ENCODE measurements at regions not wholly inside any gene's neighbourhood (a gene's known extent, or its start where the extent isn't known, plus 50 kb on each side); places are given as distances from the start of the nearest gene placed in this dataset.

DNA sequence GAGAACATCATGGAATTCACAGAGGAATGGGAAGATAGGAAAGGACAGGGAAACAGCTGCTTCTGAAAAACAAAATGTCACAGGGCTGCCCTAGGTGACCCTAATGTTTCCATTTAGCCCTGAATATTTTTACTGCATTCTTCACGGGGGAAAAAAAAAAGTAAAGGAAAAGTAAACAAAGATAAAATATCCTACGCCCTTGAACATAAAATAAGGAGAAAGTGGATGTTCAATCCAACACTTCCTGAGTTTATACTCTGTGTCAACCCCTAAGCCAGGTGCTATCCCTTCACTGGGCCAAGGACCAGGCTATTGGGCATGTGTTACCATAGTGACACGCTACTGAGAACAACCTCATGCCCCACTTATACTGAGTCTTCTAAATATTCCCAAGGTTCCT lies 84.7 kb downstream of the FAM76B start:
- Histone ChIP-seq H3K4me3 (no peak overlapping the region), H3K9ac (ENCODE audit: low read depth in 2 of 2, low read length in 2 of 2) (no peak overlapping the region), H3K27ac (no peak overlapping the region), H3K9me3 (no peaks in the 10 kb centered on the region), H3K36me3 (no peaks in the 10 kb centered on the region), H3K4me1 (no peaks in the 10 kb centered on the region), H3K27me3 (no peaks in the 10 kb centered on the region)
- TF ChIP-seq, protein P1, sequence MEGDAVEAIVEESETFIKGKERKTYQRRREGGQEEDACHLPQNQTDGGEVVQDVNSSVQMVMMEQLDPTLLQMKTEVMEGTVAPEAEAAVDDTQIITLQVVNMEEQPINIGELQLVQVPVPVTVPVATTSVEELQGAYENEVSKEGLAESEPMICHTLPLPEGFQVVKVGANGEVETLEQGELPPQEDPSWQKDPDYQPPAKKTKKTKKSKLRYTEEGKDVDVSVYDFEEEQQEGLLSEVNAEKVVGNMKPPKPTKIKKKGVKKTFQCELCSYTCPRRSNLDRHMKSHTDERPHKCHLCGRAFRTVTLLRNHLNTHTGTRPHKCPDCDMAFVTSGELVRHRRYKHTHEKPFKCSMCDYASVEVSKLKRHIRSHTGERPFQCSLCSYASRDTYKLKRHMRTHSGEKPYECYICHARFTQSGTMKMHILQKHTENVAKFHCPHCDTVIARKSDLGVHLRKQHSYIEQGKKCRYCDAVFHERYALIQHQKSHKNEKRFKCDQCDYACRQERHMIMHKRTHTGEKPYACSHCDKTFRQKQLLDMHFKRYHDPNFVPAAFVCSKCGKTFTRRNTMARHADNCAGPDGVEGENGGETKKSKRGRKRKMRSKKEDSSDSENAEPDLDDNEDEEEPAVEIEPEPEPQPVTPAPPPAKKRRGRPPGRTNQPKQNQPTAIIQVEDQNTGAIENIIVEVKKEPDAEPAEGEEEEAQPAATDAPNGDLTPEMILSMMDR (IDR thresholded peaks at IDR 0.05) = no peak
- intact Hi-C loops (cut with DNase I) = loop anchor here (2.0 to 5.0 kb wide), 2 partner anchors 57 to 552 kb away; no protein-coding TSS in a partner anchor
- DNase-seq = no peak

- Histone ChIP-seq H3K27me3 (no peaks in the 10 kb centered on the region), H3K4me1 (no peaks in the 10 kb centered on the region), H3K27ac (peak overlapping the region; percentile 2), H3K36me3 (no peaks in the 10 kb centered on the region), H3K4me3 (no peak overlapping the region), H3K9me3 (no peaks in the 10 kb centered on the region), H3K9ac (ENCODE audit: low read depth in 2 of 2, low read length in 2 of 2) (no peak overlapping the region)
- DNase-seq = no peak
- intact Hi-C loops (cut with DNase I) = no loop called here
- TF ChIP-seq, protein P1 (IDR thresholded peaks at IDR 0.05) = no peak
Measured at GRCh38 chr11:95703049-95703448, 86.5 kb downstream of the FAM76B start.

DNA sequence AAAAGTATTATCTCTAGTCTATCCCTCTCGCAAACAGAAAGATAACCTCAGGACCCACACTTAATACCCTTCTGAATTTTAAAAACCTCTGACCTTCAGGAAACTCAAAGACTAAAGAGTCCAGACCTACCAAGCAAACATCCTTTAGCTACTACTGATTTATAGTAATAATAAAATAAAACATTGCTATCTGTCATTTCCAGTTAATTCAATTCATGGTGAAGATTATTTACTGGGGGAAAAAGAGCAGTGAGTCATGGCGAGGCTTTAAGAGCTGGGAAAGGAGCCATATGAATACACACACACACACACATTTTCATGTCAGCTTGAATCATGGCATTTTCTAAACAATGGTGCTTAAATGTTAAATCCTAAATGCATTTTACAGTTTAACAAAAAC lies 87.1 kb downstream of the FAM76B start:
- Histone ChIP-seq H3K36me3 (no peaks in the 10 kb centered on the region), H3K9me3 (no peaks in the 10 kb centered on the region), H3K27me3 (no peaks in the 10 kb centered on the region), H3K27ac (no peak overlapping the region), H3K4me1 (no peaks in the 10 kb centered on the region), H3K4me3 (no peak overlapping the region), H3K9ac (ENCODE audit: low read depth in 2 of 2, low read length in 2 of 2) (no peak overlapping the region)
- TF ChIP-seq, protein P1 (IDR thresholded peaks at IDR 0.05) = no peak
- intact Hi-C loops (cut with DNase I) = no loop called here
- no peak for DNase-seq

DNA sequence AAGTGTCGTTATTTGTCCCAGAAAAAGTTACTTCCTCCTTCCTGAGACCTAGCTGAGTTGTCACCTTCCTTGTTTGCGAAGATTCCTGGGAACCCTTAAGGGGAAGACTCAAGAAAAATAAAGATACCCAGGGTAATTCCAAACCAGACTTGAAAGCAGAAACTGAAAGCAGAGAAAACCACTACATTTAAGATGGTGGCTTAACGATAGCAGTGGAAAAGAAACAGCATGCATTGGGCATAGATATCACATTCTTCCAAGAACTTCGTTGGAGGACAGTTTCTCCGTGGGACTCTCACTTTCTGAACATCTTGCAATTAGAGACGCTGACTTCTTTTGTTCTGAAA lies 89.1 kb downstream of the FAM76B start:
- no peak overlapping the region for H3K4me3 ChIP-seq
- no peaks in the 10 kb centered on the region for H3K27me3 ChIP-seq
- H3K9me3 ChIP-seq = no peaks in the 10 kb centered on the region
- no peaks in the 10 kb centered on the region for H3K4me1 ChIP-seq
- intact Hi-C loops (cut with DNase I) = no loop called here
- no peak overlapping the region for H3K9ac ChIP-seq (ENCODE audit: low read depth in 2 of 2, low read length in 2 of 2)
- DNase-seq = no peak
- no peak overlapping the region for H3K27ac ChIP-seq
- H3K36me3 ChIP-seq = no peaks in the 10 kb centered on the region
- TF ChIP-seq, protein P1 (IDR thresholded peaks at IDR 0.05) = no peak

DNA sequence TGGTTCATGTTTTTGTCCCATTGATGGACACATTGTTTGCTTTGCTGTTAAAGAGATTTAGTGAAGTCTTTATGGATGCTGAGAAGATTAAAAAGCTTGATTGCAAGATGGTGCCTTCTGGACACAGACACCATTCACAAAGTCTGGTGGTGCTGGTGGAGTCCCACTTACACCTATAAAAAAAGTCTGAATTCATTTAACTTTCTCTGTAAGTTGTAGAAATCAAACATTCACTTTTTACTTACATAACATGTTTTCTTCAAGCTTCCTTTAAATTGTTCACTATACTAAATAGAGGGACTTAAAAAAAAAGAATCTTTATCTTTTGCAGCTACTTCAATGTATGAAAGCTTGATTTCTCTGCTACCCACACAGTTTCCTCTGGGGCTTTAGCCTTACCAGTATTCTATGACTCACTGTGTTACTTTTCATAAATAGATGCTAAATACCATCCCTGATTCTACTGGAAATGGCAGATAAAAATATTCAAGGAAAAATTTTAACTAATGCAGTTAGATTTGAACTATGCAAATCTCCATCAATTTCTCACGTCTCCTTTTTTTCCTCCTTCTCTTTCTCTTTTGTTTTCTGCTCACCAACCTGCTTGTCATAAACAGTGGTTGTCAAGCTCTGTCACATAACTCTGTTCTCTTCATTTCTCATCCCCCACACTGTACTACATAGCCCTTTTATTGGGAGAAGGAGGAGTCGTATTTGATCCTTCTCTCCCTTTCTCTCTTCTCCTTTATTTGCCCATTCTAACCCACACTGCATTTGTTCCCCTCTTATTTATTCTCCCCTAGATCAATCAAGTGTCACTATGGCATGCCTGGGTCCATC lies 89.7 kb downstream of the FAM76B start:
- Histone ChIP-seq H3K9ac (ENCODE audit: low read depth in 2 of 2, low read length in 2 of 2) (no peak overlapping the region), H3K4me1 (no peaks in the 10 kb centered on the region), H3K9me3 (no peaks in the 10 kb centered on the region), H3K27ac (no peak overlapping the region), H3K36me3 (no peaks in the 10 kb centered on the region), H3K4me3 (no peak overlapping the region), H3K27me3 (no peaks in the 10 kb centered on the region)
- TF ChIP-seq, protein P1 (IDR thresholded peaks at IDR 0.05) = no peak
- intact Hi-C loops (cut with DNase I) = no loop called here
- DNase-seq = no peak

All from colonic mucosa (tissue), 4 donors.